ENCODE measurements at regions not wholly inside any gene's neighbourhood (a gene's known extent, or its start where the extent isn't known, plus 50 kb on each side); places are given as distances from the start of the nearest gene placed in this dataset.

DNA sequence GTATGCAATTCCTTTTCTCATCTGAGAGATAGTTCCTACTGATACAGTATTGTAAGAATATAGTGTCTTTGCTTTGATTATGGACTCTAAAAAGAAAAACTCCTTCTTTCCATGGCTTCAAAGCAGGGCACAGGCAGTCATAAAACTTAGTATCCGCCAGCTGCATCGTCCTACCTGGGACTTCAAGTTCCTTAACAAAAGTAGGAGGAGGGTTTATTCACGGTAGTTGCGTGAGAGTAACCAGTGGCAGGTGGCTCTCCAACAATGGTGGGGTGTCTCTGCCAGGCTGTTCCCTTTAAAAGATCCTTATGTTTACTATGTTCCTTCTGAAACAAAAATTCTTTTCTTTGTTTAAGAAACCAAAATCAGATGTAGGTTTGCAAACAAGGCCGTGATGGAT is 173.5 kb upstream of the DMAC1 start:
- TF ChIP-seq, protein P1, sequence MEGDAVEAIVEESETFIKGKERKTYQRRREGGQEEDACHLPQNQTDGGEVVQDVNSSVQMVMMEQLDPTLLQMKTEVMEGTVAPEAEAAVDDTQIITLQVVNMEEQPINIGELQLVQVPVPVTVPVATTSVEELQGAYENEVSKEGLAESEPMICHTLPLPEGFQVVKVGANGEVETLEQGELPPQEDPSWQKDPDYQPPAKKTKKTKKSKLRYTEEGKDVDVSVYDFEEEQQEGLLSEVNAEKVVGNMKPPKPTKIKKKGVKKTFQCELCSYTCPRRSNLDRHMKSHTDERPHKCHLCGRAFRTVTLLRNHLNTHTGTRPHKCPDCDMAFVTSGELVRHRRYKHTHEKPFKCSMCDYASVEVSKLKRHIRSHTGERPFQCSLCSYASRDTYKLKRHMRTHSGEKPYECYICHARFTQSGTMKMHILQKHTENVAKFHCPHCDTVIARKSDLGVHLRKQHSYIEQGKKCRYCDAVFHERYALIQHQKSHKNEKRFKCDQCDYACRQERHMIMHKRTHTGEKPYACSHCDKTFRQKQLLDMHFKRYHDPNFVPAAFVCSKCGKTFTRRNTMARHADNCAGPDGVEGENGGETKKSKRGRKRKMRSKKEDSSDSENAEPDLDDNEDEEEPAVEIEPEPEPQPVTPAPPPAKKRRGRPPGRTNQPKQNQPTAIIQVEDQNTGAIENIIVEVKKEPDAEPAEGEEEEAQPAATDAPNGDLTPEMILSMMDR (IDR thresholded peaks at IDR 0.05; ENCODE audit: insufficient read depth, low read depth, low read length, missing control alignments) = no peak
- DNase-seq (ENCODE audit: low read depth) = no peak
- H3K4me3 ChIP-seq (ENCODE audit: low read depth, low read length) = no peak overlapping the region

DNA sequence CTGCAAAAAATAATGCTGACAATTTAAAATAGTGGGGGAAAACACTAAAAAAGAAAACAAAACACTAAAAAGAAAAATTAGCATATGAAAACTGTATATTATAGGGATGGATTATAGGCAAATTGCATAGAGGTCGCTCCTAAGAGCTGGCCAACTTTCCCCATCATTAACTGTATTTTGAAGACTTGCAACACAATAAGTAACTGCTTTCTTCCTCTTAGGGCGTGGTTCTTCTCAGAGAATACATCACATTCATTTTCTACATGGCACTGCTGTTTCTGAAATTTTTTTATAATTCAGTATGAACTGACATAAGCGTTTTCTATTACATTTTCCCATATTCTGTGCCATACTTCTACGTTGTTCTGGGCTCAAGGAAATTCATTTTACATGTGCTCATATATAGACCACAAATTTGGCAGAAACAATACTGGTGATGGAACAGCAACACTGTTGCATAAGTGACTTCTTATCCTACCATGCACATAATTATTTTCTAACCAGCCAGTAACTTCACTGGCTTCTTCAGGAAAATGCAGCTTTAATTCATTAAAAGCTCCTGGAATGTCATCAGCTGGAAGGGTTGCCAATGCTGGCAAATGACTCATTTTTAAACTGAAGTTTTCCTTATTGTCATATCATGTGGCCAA is 171.2 kb upstream of the DMAC1 start:
- TF ChIP-seq, protein P1 (IDR thresholded peaks at IDR 0.05; ENCODE audit: insufficient read depth, low read depth, low read length, missing control alignments) = no peak
- no peak overlapping the region for H3K4me3 ChIP-seq (ENCODE audit: low read depth, low read length)
- no peak for DNase-seq (ENCODE audit: low read depth)

DNA sequence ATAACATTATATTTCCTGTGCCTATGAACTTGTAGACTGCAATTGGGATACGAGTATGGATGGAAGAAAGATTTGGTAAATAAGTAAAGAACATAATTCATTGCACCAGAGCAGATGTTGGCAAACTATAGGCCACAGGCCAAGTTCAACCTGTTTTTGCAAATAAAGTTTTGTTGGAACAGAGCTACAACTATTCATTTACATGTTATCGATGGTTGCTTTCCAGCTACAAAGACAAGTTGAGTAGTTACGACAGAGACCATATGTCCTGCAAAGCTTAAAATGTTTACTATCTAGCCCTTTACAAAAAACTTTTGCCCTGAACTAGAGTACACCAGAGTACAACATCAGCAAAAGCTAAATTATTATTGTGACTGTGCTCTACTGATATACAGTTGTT is 169.1 kb upstream of the DMAC1 start:
- DNase-seq (ENCODE audit: low read depth) = no peak
- TF ChIP-seq, protein P1 (IDR thresholded peaks at IDR 0.05; ENCODE audit: insufficient read depth, low read depth, low read length, missing control alignments) = no peak
- no peak overlapping the region for H3K4me3 ChIP-seq (ENCODE audit: low read depth, low read length)

DNA sequence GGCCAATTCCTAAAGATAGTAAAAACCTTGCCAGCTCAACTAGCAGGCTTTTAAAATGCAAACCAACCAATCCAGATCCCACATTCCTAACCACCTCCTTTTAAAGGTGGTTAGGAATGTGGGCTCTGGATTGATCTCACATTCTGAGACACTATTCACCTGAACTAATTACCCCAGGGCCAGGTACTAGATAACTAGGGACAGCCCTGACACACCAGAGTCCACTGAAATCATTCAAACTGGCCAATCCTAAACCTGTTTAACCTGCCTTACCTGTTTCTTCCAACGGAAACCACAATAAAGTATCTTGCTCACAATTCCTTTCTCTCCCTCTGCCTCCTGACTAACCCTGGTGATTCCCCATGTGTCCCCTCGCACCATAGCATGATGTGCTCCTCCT is 168.3 kb upstream of the DMAC1 start:
- no peak for DNase-seq (ENCODE audit: low read depth)
- TF ChIP-seq, protein P1 (IDR thresholded peaks at IDR 0.05; ENCODE audit: insufficient read depth, low read depth, low read length, missing control alignments) = no peak
- no peak overlapping the region for H3K4me3 ChIP-seq (ENCODE audit: low read depth, low read length)

DNA sequence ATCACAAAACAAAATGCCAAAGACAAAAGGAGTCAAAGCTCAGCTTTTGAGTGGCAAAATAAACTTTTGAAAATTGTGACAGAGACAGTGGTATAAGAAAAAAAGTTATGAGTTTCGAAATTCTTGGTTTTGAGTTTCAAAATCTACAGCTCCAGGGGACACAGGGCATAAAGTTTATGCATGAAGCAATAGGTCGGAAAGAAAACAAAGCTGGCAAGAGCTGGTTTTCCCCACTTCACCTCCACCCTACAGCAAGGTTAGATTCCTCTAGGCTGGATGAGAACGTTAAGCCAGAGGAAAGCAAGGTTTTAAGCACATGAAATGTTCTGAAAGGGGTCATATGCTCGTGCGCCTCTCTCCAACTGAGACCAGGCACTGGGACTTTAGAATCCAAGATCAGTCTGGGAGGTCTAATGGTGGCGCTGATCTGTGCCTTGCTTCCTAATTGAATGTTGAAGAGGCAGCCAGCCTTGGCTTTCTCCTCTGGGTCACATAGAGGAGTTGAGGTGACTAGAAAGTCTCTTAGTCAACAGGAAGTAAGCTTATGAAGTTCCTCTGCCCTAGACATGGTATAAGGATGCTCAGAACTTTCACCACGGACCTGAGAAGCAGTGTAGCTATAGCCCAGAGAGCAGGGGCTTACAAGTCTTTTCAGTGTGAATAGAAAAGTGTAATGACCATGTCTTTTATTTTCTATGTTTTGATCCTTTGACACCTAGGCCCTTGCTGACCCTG is 167.7 kb upstream of the DMAC1 start:
- DNase-seq (ENCODE audit: low read depth) = peak; percentile 17

DNA sequence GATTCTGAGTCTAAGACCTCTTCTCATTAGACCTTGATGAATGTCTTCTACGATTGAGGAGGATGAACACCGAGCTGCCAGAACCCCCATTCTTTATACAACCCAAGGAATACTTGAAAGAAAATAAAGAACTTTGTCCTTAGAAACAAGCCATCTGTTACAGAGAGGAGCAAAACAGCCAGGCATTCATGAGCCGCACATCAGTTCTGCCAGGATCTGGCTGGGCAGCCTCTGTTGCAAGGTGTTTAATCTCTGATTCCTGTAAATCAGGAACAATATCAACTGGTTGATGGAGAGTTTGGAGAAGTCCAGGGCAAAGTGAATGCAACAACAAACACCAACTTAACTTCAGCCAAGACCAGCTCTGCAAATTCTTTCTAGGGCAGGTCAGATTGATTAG is 165.5 kb upstream of the DMAC1 start:
- H3K4me3 ChIP-seq (ENCODE audit: low read depth, low read length) = no peak overlapping the region
- no peak for DNase-seq (ENCODE audit: low read depth)
- TF ChIP-seq, protein P1 (IDR thresholded peaks at IDR 0.05; ENCODE audit: insufficient read depth, low read depth, low read length, missing control alignments) = no peak

More for the DNA sequence above, 167.7 kb upstream of the DMAC1 start:
- TF ChIP-seq, protein P1 (IDR thresholded peaks at IDR 0.05; ENCODE audit: insufficient read depth, low read depth, low read length, missing control alignments) = no peak
- H3K4me3 ChIP-seq (ENCODE audit: low read depth, low read length) = no peak overlapping the region
